SK-N-SH treated with all-trans-retinoic acid at 6 μM for 48 hours (cell line): ENCODE measurements at regions not wholly inside any gene's neighbourhood (a gene's known extent, or its start where the extent isn't known, plus 50 kb on each side); places are given as distances from the start of the nearest gene placed in this dataset.

Source experiments
- ATAC-seq: fragments of 200-7000 bp; cut with Tn5 transposase; 3 replicates; pipeline ENCODE4 v1.9.1; 2020; ENCODE audit warnings: mild to moderate bottlenecking, moderate library complexity
- ARNTL ChIP-seq: fragments of 450-650 bp; formaldehyde crosslinking; IDR thresholded peaks from 2 replicates; pipeline ENCODE4 v1.5.0; 2020; ENCODE audit warnings: low read depth, mild to moderate bottlenecking, moderate library complexity, borderline replicate concordance
- BACH2 ChIP-seq: fragments of 250-450 bp; sonication (Bioruptor Pico); IDR thresholded peaks from 2 replicates; pipeline ENCODE4 v1.9.0; 2021; ENCODE audit warnings: mild to moderate bottlenecking, borderline replicate concordance
- CREB5 ChIP-seq: fragments of 250-450 bp; sonication (Bioruptor Pico); IDR thresholded peaks from 2 replicates; pipeline ENCODE4 v1.5.1; 2020; ENCODE audit warnings: low read depth, mild to moderate bottlenecking, moderate library complexity
- CSDC2 ChIP-seq: fragments of 250-450 bp; sonication (Bioruptor Pico); IDR thresholded peaks from 2 replicates; pipeline ENCODE4 v1.5.0; 2020; ENCODE audit warnings: mild to moderate bottlenecking, moderate library complexity
- CSRNP3 ChIP-seq: fragments of 250-450 bp; sonication (Bioruptor Pico); IDR thresholded peaks from 2 replicates; pipeline ENCODE4 v1.5.1; 2021; ENCODE audit warnings: mild to moderate bottlenecking, moderate library complexity
- GLIS3 ChIP-seq: fragments of 250-450 bp; sonication (Bioruptor Pico); IDR thresholded peaks from 2 replicates; pipeline ENCODE4 v1.5.0; 2020; ENCODE audit warnings: mild to moderate bottlenecking, moderate library complexity
- ISL1 ChIP-seq: fragments of 250-450 bp; sonication (Bioruptor Pico); IDR thresholded peaks from 2 replicates; pipeline ENCODE4 v2.1.2; 2022; ENCODE audit warnings: mild to moderate bottlenecking, moderate library complexity
- OSR1 ChIP-seq: fragments of 250-450 bp; sonication (Bioruptor Pico); IDR thresholded peaks from 2 replicates; pipeline ENCODE4 v1.8.0; 2022; ENCODE audit warnings: moderate library complexity, mild to moderate bottlenecking, inconsistent platforms
- POU6F1 ChIP-seq: fragments of 250-450 bp; sonication (Bioruptor Pico); IDR thresholded peaks from 2 replicates; pipeline ENCODE4 v1.8.0; 2021; ENCODE audit warnings: low read depth, mild to moderate bottlenecking, moderate library complexity, borderline replicate concordance
- PPARA ChIP-seq: fragments of 250-450 bp; sonication (Bioruptor Pico); IDR thresholded peaks from 2 replicates; pipeline ENCODE4 v1.5.0; 2020; ENCODE audit warnings: mild to moderate bottlenecking, borderline replicate concordance
- RARB ChIP-seq: fragments of 250-450 bp; sonication (Bioruptor Pico); IDR thresholded peaks from 2 replicates; pipeline ENCODE4 v1.8.0; 2021; ENCODE audit warnings: mild to moderate bottlenecking, moderate library complexity
- SNAI2 ChIP-seq: fragments of 250-450 bp; sonication (Bioruptor Pico); IDR thresholded peaks from 2 replicates; pipeline ENCODE4 v1.5.0; 2020; ENCODE audit warnings: mild to moderate bottlenecking, moderate library complexity
- TCF4 ChIP-seq: fragments of 250-450 bp; sonication (Bioruptor Pico); IDR thresholded peaks from 2 replicates; pipeline ENCODE4 v1.8.0; 2021; ENCODE audit warnings: mild to moderate bottlenecking, moderate library complexity, borderline replicate concordance
- TOX ChIP-seq: fragments of 250-450 bp; sonication (Bioruptor Pico); IDR thresholded peaks from 2 replicates; pipeline ENCODE4 v1.8.0; 2021; ENCODE audit warnings: mild to moderate bottlenecking, moderate library complexity, borderline replicate concordance
- TSHZ2 ChIP-seq: fragments of 250-450 bp; sonication (Bioruptor Pico); IDR thresholded peaks from 2 replicates; pipeline ENCODE4 v1.5.0; 2020; ENCODE audit warnings: mild to moderate bottlenecking, moderate library complexity
- ZC3H10 ChIP-seq: fragments of 250-450 bp; sonication (Bioruptor Pico); IDR thresholded peaks from 2 replicates; pipeline ENCODE4 v1.5.1; 2021; ENCODE audit warnings: mild to moderate bottlenecking, moderate library complexity
- ZFP3 ChIP-seq: fragments of 250-450 bp; sonication (Bioruptor Pico); IDR thresholded peaks from 2 replicates; pipeline ENCODE4 v1.5.0; 2020; ENCODE audit warnings: mild to moderate bottlenecking, moderate library complexity
- ZFP30 ChIP-seq: fragments of 450-650 bp; formaldehyde crosslinking; IDR thresholded peaks from 2 replicates; pipeline ENCODE4 v1.5.0; 2022; ENCODE audit warnings: mild to moderate bottlenecking, moderate library complexity
- ZNF565 ChIP-seq: fragments of 450-650 bp; formaldehyde crosslinking; conservative IDR thresholded peaks from 2 replicates; pipeline ENCODE4 v1.5.0; 2020; ENCODE audit warnings: low read depth, mild to moderate bottlenecking, moderate library complexity
- ZNF70 ChIP-seq: fragments of 450-650 bp; formaldehyde crosslinking; IDR thresholded peaks from 2 replicates; pipeline ENCODE4 v1.5.0; 2020; ENCODE audit warnings: mild to moderate bottlenecking, moderate library complexity
- ZNF8 ChIP-seq: fragments of 450-650 bp; formaldehyde crosslinking; IDR thresholded peaks from 2 replicates; pipeline ENCODE4 v1.5.0; 2020; ENCODE audit warnings: mild to moderate bottlenecking, moderate library complexity
- TF ChIP-seq, protein P1 (sequence below): fragments of 250-450 bp; sonication (Bioruptor Pico); IDR thresholded peaks from 2 replicates; pipeline ENCODE4 v1.8.0; 2020; ENCODE audit warnings: mild to moderate bottlenecking, moderate library complexity, borderline replicate concordance

- ATAC-seq, result no peak
- TF ChIP-seq TOX (CRISPR knock-in tag) (no peak), ZC3H10 (CRISPR knock-in tag) (no peak), PPARA (CRISPR knock-in tag) (no peak), ZNF70 (CRISPR knock-in tag) (no peak), POU6F1 (no peak), TCF4 (CRISPR knock-in tag) (no peak), CSRNP3 (CRISPR knock-in tag) (no peak), BACH2 (no peak), ZNF8 (CRISPR knock-in tag) (no peak), CREB5 (CRISPR knock-in tag) (no peak), RARB (CRISPR knock-in tag) (no peak), ZNF565 (CRISPR knock-in tag) (no peak), ZFP3 (CRISPR knock-in tag) (no peak), OSR1 (CRISPR knock-in tag) (no peak), ZFP30 (no peak)
- TF ChIP-seq, protein P1, sequence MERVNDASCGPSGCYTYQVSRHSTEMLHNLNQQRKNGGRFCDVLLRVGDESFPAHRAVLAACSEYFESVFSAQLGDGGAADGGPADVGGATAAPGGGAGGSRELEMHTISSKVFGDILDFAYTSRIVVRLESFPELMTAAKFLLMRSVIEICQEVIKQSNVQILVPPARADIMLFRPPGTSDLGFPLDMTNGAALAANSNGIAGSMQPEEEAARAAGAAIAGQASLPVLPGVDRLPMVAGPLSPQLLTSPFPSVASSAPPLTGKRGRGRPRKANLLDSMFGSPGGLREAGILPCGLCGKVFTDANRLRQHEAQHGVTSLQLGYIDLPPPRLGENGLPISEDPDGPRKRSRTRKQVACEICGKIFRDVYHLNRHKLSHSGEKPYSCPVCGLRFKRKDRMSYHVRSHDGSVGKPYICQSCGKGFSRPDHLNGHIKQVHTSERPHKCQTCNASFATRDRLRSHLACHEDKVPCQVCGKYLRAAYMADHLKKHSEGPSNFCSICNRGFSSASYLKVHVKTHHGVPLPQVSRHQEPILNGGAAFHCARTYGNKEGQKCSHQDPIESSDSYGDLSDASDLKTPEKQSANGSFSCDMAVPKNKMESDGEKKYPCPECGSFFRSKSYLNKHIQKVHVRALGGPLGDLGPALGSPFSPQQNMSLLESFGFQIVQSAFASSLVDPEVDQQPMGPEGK (CRISPR knock-in tag), result no peak
Observed at GRCh38 chr4:164359881-164360280, 394.1 kb upstream of the SMIM31 start.

DNA sequence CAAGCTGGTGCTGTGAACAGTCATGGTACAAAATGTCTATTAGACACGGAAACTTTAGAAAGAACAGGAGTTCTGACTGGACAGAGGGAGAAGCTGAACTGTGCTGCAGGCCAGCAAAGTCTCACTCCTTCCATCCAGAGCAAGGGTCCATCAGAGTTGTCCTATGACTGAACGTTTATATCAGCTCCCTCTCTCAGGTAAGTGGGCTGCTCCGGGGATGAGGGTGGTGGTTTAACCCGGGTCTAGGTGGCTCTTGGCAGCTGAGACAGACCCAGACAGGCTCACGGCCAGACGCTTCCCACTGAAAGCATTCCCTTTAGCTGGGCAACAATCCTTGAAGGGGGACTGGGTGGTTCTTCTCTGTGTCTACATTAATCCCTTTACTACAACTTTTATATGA lies 385.0 kb upstream of the SMIM31 start:
- ATAC-seq, result no peak
- TF ChIP-seq, protein P1 (CRISPR knock-in tag), result no peak
- no peak for TF ChIP-seq CSDC2
- TF ChIP-seq ISL1 (CRISPR knock-in tag), result no peak
- no peak for TF ChIP-seq CREB5 (CRISPR knock-in tag)

- no peak for ATAC-seq
- no peak for TF ChIP-seq PPARA (CRISPR knock-in tag)
Observed at GRCh38 chr4:164373021-164373420, 380.9 kb upstream of the SMIM31 start.

DNA sequence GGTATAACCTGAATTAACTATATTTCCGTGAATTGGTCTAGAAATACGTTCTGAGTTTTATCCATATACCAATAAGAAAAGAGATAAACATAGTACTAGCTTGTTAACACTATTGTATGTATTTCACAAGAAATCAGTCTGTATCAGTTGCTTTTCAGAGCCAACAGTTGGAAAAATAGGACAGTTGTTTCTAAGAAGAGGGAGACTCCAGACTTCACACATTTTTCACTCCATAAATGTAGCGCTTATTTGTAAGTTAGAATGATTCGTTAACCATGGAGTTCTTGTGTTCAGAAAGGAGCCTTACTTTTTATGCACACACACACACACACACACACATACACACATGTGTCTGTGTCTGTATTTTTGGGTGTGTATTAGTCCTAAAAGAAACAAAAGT lies 376.7 kb upstream of the SMIM31 start:
- no peak for ATAC-seq

More for the DNA sequence above, 376.7 kb upstream of the SMIM31 start:
- TF ChIP-seq TSHZ2 (CRISPR knock-in tag) (no peak), POU6F1 (no peak), RARB (CRISPR knock-in tag) (no peak), ARNTL (CRISPR knock-in tag) (no peak), GLIS3 (CRISPR knock-in tag) (no peak), SNAI2 (CRISPR knock-in tag) (no peak), ZNF70 (CRISPR knock-in tag) (no peak), BACH2 (no peak)
- TF ChIP-seq, all 23 proteins: peak for 0
